SH-SY5Y (cell line): ENCODE measurements at regions not wholly inside any gene's neighbourhood (a gene's known extent, or its start where the extent isn't known, plus 50 kb on each side); places are given as distances from the start of the nearest gene placed in this dataset.

Source experiments
- GATA2 ChIP-seq: IDR thresholded peaks from 2 replicates; pipeline ENCODE4 v1.6.1; 2011; ENCODE audit warnings: mild to moderate bottlenecking, low read depth, low read length
- GATA3 ChIP-seq: IDR thresholded peaks from 2 replicates; pipeline ENCODE4 v1.6.1; 2011; ENCODE audit warnings: low read depth, mild to moderate bottlenecking, low read length, moderate library complexity

GRCh38 chr12:25616286-25616685 lies 63.2 kb upstream of the LMNTD1 start:
- TF ChIP-seq GATA3 (no peak), GATA2 (no peak)
